ENCODE measurements at regions not wholly inside any gene's neighbourhood (a gene's known extent, or its start where the extent isn't known, plus 50 kb on each side); places are given as distances from the start of the nearest gene placed in this dataset.

DNA sequence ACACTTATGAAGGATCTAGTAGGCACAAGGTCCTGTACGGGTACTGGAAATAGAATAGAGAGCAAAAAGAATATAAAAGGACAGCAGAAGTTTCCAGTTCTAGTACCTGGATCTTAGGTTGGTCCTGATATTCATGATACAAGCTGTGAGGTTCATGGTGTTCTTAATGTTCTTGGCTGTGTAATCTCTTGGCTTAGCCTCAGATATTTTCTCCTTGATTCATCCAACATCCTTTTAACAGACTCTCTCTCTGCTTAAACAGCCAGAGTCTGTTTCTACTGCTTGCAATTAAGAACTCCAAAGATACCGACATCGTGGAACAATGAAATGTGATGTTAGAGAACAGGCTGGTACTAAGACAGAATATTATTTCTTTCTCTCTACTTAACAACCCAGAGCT, 49.9 kb downstream of the CNTN3 start:
- Histone ChIP-seq H3K27ac (no peak overlapping the region), H3K4me1 (no peaks in the 10 kb centered on the region), H3K4me3 (no peak overlapping the region), H3K9me3 (peaks cover 0 to 11% (median 0%) of the 10 kb centered on the region in 3 donors), H3K27me3 (no peaks in the 10 kb centered on the region), H3K36me3 (no peaks in the 10 kb centered on the region)
- TF ChIP-seq CTCF (IDR thresholded peaks at IDR 0.05) (no peak), POLR2A (IDR thresholded peaks at IDR 0.05) (no peak)
- intact Hi-C loops (cut with DNase I): no loop called here
- no peak for DNase-seq
- 94 to 96% methylated on average over 3 of the region's 3 CpGs for WGBS, 2 donors

DNA sequence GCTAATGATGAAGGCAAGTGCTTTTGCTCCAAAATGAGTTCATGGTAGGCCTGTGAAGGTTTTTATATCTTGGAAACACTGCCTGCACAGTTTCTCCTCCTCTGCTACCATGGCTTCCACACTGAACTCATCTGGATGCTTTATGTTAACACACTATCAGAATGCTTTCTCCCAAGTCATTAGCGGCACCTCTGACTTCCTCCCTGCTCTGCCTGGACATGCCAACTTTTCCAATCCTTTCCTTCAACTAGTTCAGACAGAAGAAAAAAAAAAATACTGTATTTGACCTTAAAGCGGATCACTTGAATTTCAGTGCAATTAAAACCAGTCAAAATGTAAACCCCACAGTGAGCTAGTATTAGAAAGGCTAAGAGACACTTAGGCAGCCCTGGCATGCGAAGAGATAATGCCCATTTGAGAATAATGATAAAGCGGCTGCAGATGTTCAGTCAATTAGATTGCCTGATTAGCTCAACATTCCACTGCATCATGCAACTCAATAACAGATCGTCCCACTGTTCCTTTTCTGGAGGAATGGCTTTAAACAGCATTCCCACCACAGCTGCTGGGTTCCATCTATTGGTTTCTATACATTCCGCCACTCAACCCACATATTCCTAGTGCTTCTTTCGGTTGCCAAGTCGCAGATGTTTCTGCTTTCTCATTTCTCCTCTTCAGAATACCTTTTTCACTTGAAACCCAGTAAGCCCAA, 51.7 kb downstream of the CNTN3 start:
- no peaks in the 10 kb centered on the region for H3K27me3 ChIP-seq
- no peaks in the 10 kb centered on the region for H3K36me3 ChIP-seq
- H3K27ac ChIP-seq: no peak overlapping the region
- no peak for DNase-seq
- intact Hi-C loops (cut with DNase I): no loop called here
- no peak for TF ChIP-seq POLR2A (IDR thresholded peaks at IDR 0.05)
- no peak for TF ChIP-seq CTCF (IDR thresholded peaks at IDR 0.05)
- H3K9me3 ChIP-seq: peaks cover 0 to 11% (median 0%) of the 10 kb centered on the region in 3 donors
- H3K4me1 ChIP-seq: no peaks in the 10 kb centered on the region
- H3K4me3 ChIP-seq: no peak overlapping the region
- WGBS, 2 donors: 57 to 65% methylated on average over 8 of the region's 8 CpGs

GRCh38 chr3:74561881-74562280, 52.6 kb downstream of the CNTN3 start:
- Histone ChIP-seq H3K4me3 (no peak overlapping the region), H3K4me1 (no peaks in the 10 kb centered on the region), H3K27ac (no peak overlapping the region), H3K9me3 (peaks cover 0 to 11% (median 0%) of the 10 kb centered on the region in 3 donors), H3K36me3 (no peaks in the 10 kb centered on the region), H3K27me3 (no peaks in the 10 kb centered on the region)
- 35 to 70% methylated on average over 2 of the region's 2 CpGs for WGBS, 2 donors
- TF ChIP-seq CTCF (IDR thresholded peaks at IDR 0.05): no peak
- no peak for TF ChIP-seq POLR2A (IDR thresholded peaks at IDR 0.05)
- DNase-seq: no peak
- intact Hi-C loops (cut with DNase I): no loop called here

GRCh38 chr3:74559261-74559660, 55.2 kb downstream of the CNTN3 start:
- WGBS, 2 donors: 81 to 93% methylated on average over 2 to 3 of the region's 5 CpGs
- TF ChIP-seq CTCF (IDR thresholded peaks at IDR 0.05): no peak
- TF ChIP-seq POLR2A (IDR thresholded peaks at IDR 0.05): no peak

DNA sequence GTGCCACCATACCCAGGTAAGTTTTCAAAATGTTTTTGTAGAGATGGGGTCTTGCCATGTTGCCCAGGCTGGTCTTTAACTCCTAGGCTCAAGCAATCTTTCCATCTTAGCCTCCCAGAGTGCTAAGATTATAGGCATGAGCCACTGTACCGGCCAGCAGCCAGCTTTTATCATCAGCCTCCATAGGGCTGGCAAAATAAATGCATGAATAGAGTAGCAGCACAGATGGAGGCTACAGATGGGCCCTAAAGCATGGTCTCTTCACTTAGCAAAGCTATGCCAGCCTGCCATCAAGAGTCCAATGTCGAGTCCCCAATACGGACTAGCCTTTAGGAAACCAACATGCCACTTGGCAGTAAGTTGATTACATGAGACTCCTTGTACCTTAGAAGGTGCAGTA, 63.8 kb downstream of the CNTN3 start:
- Histone ChIP-seq H3K27ac (no peak overlapping the region), H3K9me3 (peaks cover 0 to 5% (median 0%) of the 10 kb centered on the region in 3 donors), H3K27me3 (no peaks in the 10 kb centered on the region), H3K36me3 (no peaks in the 10 kb centered on the region), H3K4me3 (no peak overlapping the region), H3K4me1 (no peaks in the 10 kb centered on the region)
- no peak for DNase-seq
- TF ChIP-seq CTCF (IDR thresholded peaks at IDR 0.05): no peak
- no peak for TF ChIP-seq POLR2A (IDR thresholded peaks at IDR 0.05)
- intact Hi-C loops (cut with DNase I): no loop called here
- WGBS, 2 donors: 90% methylated on average over 3 of the region's 3 CpGs

More at GRCh38 chr3:74559261-74559660, 55.2 kb downstream of the CNTN3 start:
- intact Hi-C loops (cut with DNase I): no loop called here
- Histone ChIP-seq H3K27ac (no peak overlapping the region), H3K9me3 (peaks cover 0 to 10% (median 0%) of the 10 kb centered on the region in 3 donors), H3K27me3 (no peaks in the 10 kb centered on the region), H3K4me3 (no peak overlapping the region), H3K36me3 (no peaks in the 10 kb centered on the region), H3K4me1 (no peaks in the 10 kb centered on the region)
- no peak for DNase-seq

Measured in esophagus squamous epithelium (tissue), 5 donors.